ENCODE measurements at regions not wholly inside any gene's neighbourhood (a gene's known extent, or its start where the extent isn't known, plus 50 kb on each side); places are given as distances from the start of the nearest gene placed in this dataset.

GRCh38 chr4:188197566-188197965 lies 58.3 kb downstream of the TRIML1 start:
- DNase-seq (ENCODE audit: low read depth in 1 of 2, low spot score in 1 of 2): no peak

- DNase-seq (ENCODE audit: low read depth in 1 of 2, low spot score in 1 of 2): no peak
These were observed 59.9 kb downstream of the TRIML1 start for GRCh38 chr4:188198982-188199792.

- no peak for DNase-seq (ENCODE audit: low read depth in 1 of 2, low spot score in 1 of 2)
These were observed 62.6 kb downstream of the TRIML1 start for GRCh38 chr4:188201851-188202250.

GRCh38 chr4:188206783-188207182 lies 67.5 kb downstream of the TRIML1 start:
- DNase-seq (ENCODE audit: low read depth in 1 of 2, low spot score in 1 of 2): no peak

- DNase-seq (ENCODE audit: low read depth in 1 of 2, low spot score in 1 of 2): no peak
These were observed 75.6 kb downstream of the TRIML1 start for GRCh38 chr4:188214861-188215260.

GRCh38 chr4:188218392-188218791 lies 79.2 kb downstream of the TRIML1 start:
- DNase-seq (ENCODE audit: low read depth in 1 of 2, low spot score in 1 of 2): no peak

GRCh38 chr4:188220006-188220405 lies 80.8 kb downstream of the TRIML1 start:
- no peak for DNase-seq (ENCODE audit: low read depth in 1 of 2, low spot score in 1 of 2)

- DNase-seq (ENCODE audit: low read depth in 1 of 2, low spot score in 1 of 2): no peak
These were observed 81.8 kb downstream of the TRIML1 start for GRCh38 chr4:188221090-188221489.

GRCh38 chr4:188228279-188228678 lies 89.0 kb downstream of the TRIML1 start:
- DNase-seq (ENCODE audit: low read depth in 1 of 2, low spot score in 1 of 2): no peak

- DNase-seq (ENCODE audit: low read depth in 1 of 2, low spot score in 1 of 2): no peak
These were observed 93.2 kb downstream of the TRIML1 start for GRCh38 chr4:188232428-188232827.

GRCh38 chr4:188242041-188242440 lies 102.8 kb downstream of the TRIML1 start:
- DNase-seq (ENCODE audit: low read depth in 1 of 2, low spot score in 1 of 2): no peak

GRCh38 chr4:188245651-188246050 lies 106.4 kb downstream of the TRIML1 start:
- DNase-seq (ENCODE audit: low read depth in 1 of 2, low spot score in 1 of 2): no peak

- DNase-seq (ENCODE audit: low read depth in 1 of 2, low spot score in 1 of 2): no peak
These were observed 107.2 kb downstream of the TRIML1 start for GRCh38 chr4:188246488-188246887.

GRCh38 chr4:188254211-188254610 lies 115.0 kb downstream of the TRIML1 start:
- no peak for DNase-seq (ENCODE audit: low read depth in 1 of 2, low spot score in 1 of 2)

GRCh38 chr4:188262464-188262863 lies 123.2 kb downstream of the TRIML1 start:
- no peak for DNase-seq (ENCODE audit: low read depth in 1 of 2, low spot score in 1 of 2)

- DNase-seq (ENCODE audit: low read depth in 1 of 2, low spot score in 1 of 2): no peak
These were observed 124.1 kb downstream of the TRIML1 start for GRCh38 chr4:188263321-188263720.

GRCh38 chr4:188266386-188266785 lies 127.1 kb downstream of the TRIML1 start:
- no peak for DNase-seq (ENCODE audit: low read depth in 1 of 2, low spot score in 1 of 2)

GRCh38 chr4:188268131-188268908 lies 129.1 kb downstream of the TRIML1 start:
- DNase-seq (ENCODE audit: low read depth in 1 of 2, low spot score in 1 of 2): no peak

GRCh38 chr4:188270273-188271069 lies 131.2 kb downstream of the TRIML1 start:
- DNase-seq (ENCODE audit: low read depth in 1 of 2, low spot score in 1 of 2): no peak

GRCh38 chr4:188275686-188276085 lies 136.4 kb downstream of the TRIML1 start:
- DNase-seq (ENCODE audit: low read depth in 1 of 2, low spot score in 1 of 2): no peak

GRCh38 chr4:188279184-188279583 lies 139.9 kb downstream of the TRIML1 start:
- no peak for DNase-seq (ENCODE audit: low read depth in 1 of 2, low spot score in 1 of 2)
